Fibroblast of villous mesenchyme (primary cell): ENCODE measurements at regions not wholly inside any gene's neighbourhood (a gene's known extent, or its start where the extent isn't known, plus 50 kb on each side); places are given as distances from the start of the nearest gene placed in this dataset.

ENCODE experiments used
- DNase-seq: peaks from one replicate; pipeline ENCODE4 v3.0.0-alpha.2; 2010; ENCODE audit warnings: low read depth
- H3K4me3 ChIP-seq: 2 replicates; pipeline ENCODE4 v1.5.1; 2011; ENCODE audit warnings: low read depth, mild to moderate bottlenecking, low read length
- CTCF ChIP-seq: IDR thresholded peaks from 2 replicates; pipeline ENCODE4 v1.5.1; 2012; ENCODE audit warnings: low read depth, mild to moderate bottlenecking, low read length; ENCODE audit not compliant: insufficient read depth

GRCh38 chr7:121562259-121562658, 166.2 kb upstream of the FAM3C start:
- no peak for DNase-seq
- no peak overlapping the region for H3K4me3 ChIP-seq
- no peak for TF ChIP-seq CTCF

GRCh38 chr7:121561717-121562116, 165.6 kb upstream of the FAM3C start:
- no peak overlapping the region for H3K4me3 ChIP-seq
- DNase-seq, result no peak
- TF ChIP-seq CTCF, result no peak

GRCh38 chr7:121560267-121560990, 164.3 kb upstream of the FAM3C start:
- no peak for TF ChIP-seq CTCF
- DNase-seq, result no peak
- no peak overlapping the region for H3K4me3 ChIP-seq

- TF ChIP-seq CTCF, result no peak
- DNase-seq, result no peak
- no peak overlapping the region for H3K4me3 ChIP-seq
Measured at GRCh38 chr7:121558288-121558687, 162.2 kb upstream of the FAM3C start.

GRCh38 chr7:121557034-121557892, 161.2 kb upstream of the FAM3C start:
- no peak for DNase-seq
- H3K4me3 ChIP-seq, result no peak overlapping the region
- no peak for TF ChIP-seq CTCF

- no peak overlapping the region for H3K4me3 ChIP-seq
- DNase-seq, result no peak
- no peak for TF ChIP-seq CTCF
Measured at GRCh38 chr7:121555558-121555957, 159.4 kb upstream of the FAM3C start.
